ENCODE measurements at regions not wholly inside any gene's neighbourhood (a gene's known extent, or its start where the extent isn't known, plus 50 kb on each side); places are given as distances from the start of the nearest gene placed in this dataset.

DNA sequence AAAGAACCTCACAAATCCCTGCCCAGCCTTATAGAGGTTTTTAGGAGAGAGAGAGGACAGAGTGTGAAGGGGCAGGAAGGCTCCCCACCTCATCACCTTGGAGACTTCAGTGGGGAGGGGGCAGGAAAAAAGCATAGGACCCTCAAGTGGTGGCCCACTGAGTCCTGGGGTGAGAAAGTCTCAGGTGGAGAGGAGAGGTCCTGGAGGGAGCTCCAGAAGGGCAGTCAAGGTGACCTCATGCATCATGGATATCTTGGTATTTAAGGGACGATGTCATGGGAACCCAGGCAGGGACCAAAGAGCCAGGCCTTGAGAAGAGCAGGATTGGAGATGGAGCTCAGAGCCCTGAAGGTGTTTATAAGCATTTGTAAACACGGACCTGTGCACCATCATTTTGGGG, 204.5 kb downstream of the SLC4A3 start:
- Histone ChIP-seq H3K36me3 (no peaks in the 10 kb centered on the region), H3K27ac (no peak overlapping the region), H3K27me3 (no peaks in the 10 kb centered on the region), H3K4me3 (no peak overlapping the region), H3K9me3 (no peaks in the 10 kb centered on the region), H3K4me1 (ENCODE audit: insufficient read depth) (peaks cover 3% of the 10 kb centered on the region)
- no peak for DNase-seq
- intact Hi-C loops (cut with DNase I): loop anchor here in 1 of 4 donors (10.0 kb wide), 1 partner anchor 97 kb away; no protein-coding TSS in a partner anchor
- 93 to 100% (median 94%) methylated on average over 2 of the region's 2 CpGs for WGBS, 3 donors
- TF ChIP-seq POLR2A (IDR thresholded peaks at IDR 0.05): no peak
- TF ChIP-seq EP300 (IDR thresholded peaks at IDR 0.05): no peak
- no peak for TF ChIP-seq CTCF (IDR thresholded peaks at IDR 0.05)

- 93 to 100% (median 95%) methylated on average over 1 of the region's 1 CpG for WGBS, 3 donors
These were observed 205.5 kb downstream of the SLC4A3 start for GRCh38 chr2:219832904-219833303.

GRCh38 chr2:219835493-219835892, 208.1 kb downstream of the SLC4A3 start:
- DNase-seq: no peak
- 89 to 93% (median 92%) methylated on average over 3 of the region's 3 CpGs for WGBS, 3 donors

More at GRCh38 chr2:219832904-219833303, 205.5 kb downstream of the SLC4A3 start:
- peaks cover 3% of the 10 kb centered on the region for H3K4me1 ChIP-seq (ENCODE audit: insufficient read depth)
- DNase-seq: no peak
- TF ChIP-seq EP300 (IDR thresholded peaks at IDR 0.05): no peak
- TF ChIP-seq POLR2A (IDR thresholded peaks at IDR 0.05): no peak
- TF ChIP-seq CTCF (IDR thresholded peaks at IDR 0.05): no peak
- H3K27me3 ChIP-seq: no peaks in the 10 kb centered on the region
- H3K9me3 ChIP-seq: no peaks in the 10 kb centered on the region
- H3K4me3 ChIP-seq: no peak overlapping the region
- intact Hi-C loops (cut with DNase I): loop anchor here in 1 of 4 donors (10.0 kb wide), 1 partner anchor 98 kb away; no protein-coding TSS in a partner anchor
- no peaks in the 10 kb centered on the region for H3K36me3 ChIP-seq
- H3K27ac ChIP-seq: no peak overlapping the region

GRCh38 chr2:219836647-219837177, 209.3 kb downstream of the SLC4A3 start:
- intact Hi-C loops (cut with DNase I): loop anchor here in 3 of 4 donors (2.0 to 10.0 kb wide), 3 partner anchors 99 to 102 kb away; no protein-coding TSS in a partner anchor

More at GRCh38 chr2:219835493-219835892, 208.1 kb downstream of the SLC4A3 start:
- H3K4me1 ChIP-seq (ENCODE audit: insufficient read depth): no peaks in the 10 kb centered on the region
- no peak overlapping the region for H3K27ac ChIP-seq
- H3K36me3 ChIP-seq: no peaks in the 10 kb centered on the region
- no peaks in the 10 kb centered on the region for H3K9me3 ChIP-seq
- intact Hi-C loops (cut with DNase I): loop anchor here in 2 of 4 donors (5.0 to 10.0 kb wide), 2 partner anchors 98 to 101 kb away; no protein-coding TSS in a partner anchor
- no peak for TF ChIP-seq POLR2A (IDR thresholded peaks at IDR 0.05)
- H3K27me3 ChIP-seq: no peaks in the 10 kb centered on the region
- no peak overlapping the region for H3K4me3 ChIP-seq

More at GRCh38 chr2:219836647-219837177, 209.3 kb downstream of the SLC4A3 start:
- Histone ChIP-seq H3K4me1 (ENCODE audit: insufficient read depth) (no peaks in the 10 kb centered on the region), H3K27me3 (no peaks in the 10 kb centered on the region), H3K27ac (no peak overlapping the region), H3K9me3 (no peaks in the 10 kb centered on the region), H3K36me3 (no peaks in the 10 kb centered on the region), H3K4me3 (no peak overlapping the region)
- WGBS, 3 donors: 47 to 55% (median 51%) methylated on average over 4 of the region's 4 CpGs
- DNase-seq: peak in 1 of 5 donors; percentile 35
- TF ChIP-seq EP300 (IDR thresholded peaks at IDR 0.05): no peak
- TF ChIP-seq POLR2A (IDR thresholded peaks at IDR 0.05): no peak
- TF ChIP-seq CTCF (IDR thresholded peaks at IDR 0.05): peak in 2 of 3 donors; percentile 37 to 44
